ENCODE measurements at regions not wholly inside any gene's neighbourhood (a gene's known extent, or its start where the extent isn't known, plus 50 kb on each side); places are given as distances from the start of the nearest gene placed in this dataset.

DNA sequence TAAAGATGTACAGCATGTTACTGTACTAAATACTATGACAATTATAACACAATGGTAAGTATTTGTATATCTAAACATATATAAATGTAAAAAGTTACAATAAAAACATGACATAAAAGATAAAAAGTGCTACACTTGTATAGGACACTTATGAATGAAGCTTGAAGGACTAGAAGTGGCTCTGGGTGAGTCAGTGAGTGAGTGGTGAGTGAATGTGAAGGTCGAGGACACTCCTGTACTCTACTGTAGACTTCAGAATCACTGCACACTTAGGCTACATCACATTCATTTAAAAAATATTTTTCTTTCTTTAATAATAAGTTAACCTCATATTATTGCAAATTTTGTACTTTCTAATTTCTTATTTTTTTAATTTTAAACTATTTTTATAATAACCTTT lies 1476.7 kb upstream of the CDH8 start:
- 63 to 72% methylated on average over 1 of the region's 1 CpG for WGBS, 2 donors
- no peaks in the 10 kb centered on the region for H3K4me1 ChIP-seq
- intact Hi-C loops (cut with DNase I) = no loop called here
- H3K27me3 ChIP-seq = no peaks in the 10 kb centered on the region
- H3K36me3 ChIP-seq = no peaks in the 10 kb centered on the region
- ATAC-seq (no peak), FAIRE-seq (no peak), DNase-seq (no peak)
- TF ChIP-seq CTCF (IDR thresholded peaks at IDR 0.05) = no peak
- H3K4me3 ChIP-seq = no peak overlapping the region
- H3K9me3 ChIP-seq = no peaks in the 10 kb centered on the region
- no peak overlapping the region for H3K27ac ChIP-seq

- ATAC-seq (no peak), FAIRE-seq (no peak), DNase-seq (no peak)
- H3K9me3 ChIP-seq = no peaks in the 10 kb centered on the region
- no peak for TF ChIP-seq CTCF (IDR thresholded peaks at IDR 0.05)
- WGBS, 2 donors = 72 to 79% methylated on average over 2 of the region's 2 CpGs
- no peak overlapping the region for H3K4me3 ChIP-seq
- no peaks in the 10 kb centered on the region for H3K27me3 ChIP-seq
- intact Hi-C loops (cut with DNase I) = no loop called here
- no peaks in the 10 kb centered on the region for H3K4me1 ChIP-seq
- H3K36me3 ChIP-seq = no peaks in the 10 kb centered on the region
- no peak overlapping the region for H3K27ac ChIP-seq
Observed at GRCh38 chr16:63497408-63497807, 1461.2 kb upstream of the CDH8 start.

GRCh38 chr16:63496282-63496681 lies 1460.0 kb upstream of the CDH8 start:
- Histone ChIP-seq H3K27ac (no peak overlapping the region), H3K4me3 (no peak overlapping the region), H3K4me1 (no peaks in the 10 kb centered on the region), H3K9me3 (no peaks in the 10 kb centered on the region), H3K27me3 (no peaks in the 10 kb centered on the region), H3K36me3 (no peaks in the 10 kb centered on the region)
- ATAC-seq = no peak
- intact Hi-C loops (cut with DNase I) = no loop called here
- FAIRE-seq = no peak
- 11 to 15% methylated on average over 1 of the region's 1 CpG for WGBS, 2 donors
- no peak for DNase-seq
- TF ChIP-seq CTCF (IDR thresholded peaks at IDR 0.05) = no peak

DNA sequence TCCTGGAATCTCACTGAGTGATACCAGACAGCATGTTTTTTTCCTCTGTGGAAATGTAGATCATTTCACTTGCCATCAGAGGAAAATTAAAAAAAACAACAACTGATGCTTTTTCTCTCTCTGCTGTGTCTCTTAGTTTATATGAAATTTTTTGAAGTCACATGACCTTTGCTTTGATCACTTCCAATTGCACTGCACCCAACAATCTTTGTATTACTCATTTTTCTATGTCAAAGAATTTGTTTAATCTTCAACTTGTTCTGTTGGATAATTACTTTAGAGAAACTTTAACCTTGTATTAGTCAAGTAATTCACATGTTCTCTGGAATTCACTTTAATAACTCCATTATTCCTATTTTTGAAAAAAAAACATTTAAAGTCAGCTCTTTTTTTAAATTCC lies 1452.7 kb upstream of the CDH8 start:
- DNase-seq (no peak), FAIRE-seq (no peak), ATAC-seq (no peak)
- H3K27ac ChIP-seq = no peak overlapping the region
- no peaks in the 10 kb centered on the region for H3K4me1 ChIP-seq
- no peaks in the 10 kb centered on the region for H3K27me3 ChIP-seq
- H3K4me3 ChIP-seq = no peak overlapping the region
- TF ChIP-seq CTCF (IDR thresholded peaks at IDR 0.05) = no peak
- intact Hi-C loops (cut with DNase I) = no loop called here
- no peaks in the 10 kb centered on the region for H3K36me3 ChIP-seq
- no peaks in the 10 kb centered on the region for H3K9me3 ChIP-seq

DNA sequence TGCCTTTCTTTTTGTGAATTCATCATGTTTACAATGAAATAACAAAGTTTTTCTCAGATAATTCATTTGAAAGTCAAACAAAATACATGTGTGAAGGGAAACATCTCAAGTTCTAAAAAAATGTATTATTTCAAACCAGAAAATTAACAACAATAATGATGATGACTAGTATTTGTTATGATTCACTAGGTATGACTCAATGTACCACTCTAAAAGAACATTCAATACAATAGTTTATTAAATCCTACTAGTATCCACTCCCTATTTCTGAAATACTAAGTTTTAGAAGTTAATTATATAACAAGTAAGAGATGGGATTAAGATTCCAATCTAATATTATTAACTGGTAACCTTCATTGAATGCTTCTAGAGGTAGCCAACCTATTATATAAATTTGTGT lies 1444.8 kb upstream of the CDH8 start:
- H3K9me3 ChIP-seq = no peaks in the 10 kb centered on the region
- no peak overlapping the region for H3K4me3 ChIP-seq
- H3K36me3 ChIP-seq = no peaks in the 10 kb centered on the region
- FAIRE-seq (no peak), ATAC-seq (no peak), DNase-seq (no peak)
- TF ChIP-seq CTCF (IDR thresholded peaks at IDR 0.05) = no peak
- H3K27me3 ChIP-seq = no peaks in the 10 kb centered on the region
- H3K27ac ChIP-seq = no peak overlapping the region
- no peaks in the 10 kb centered on the region for H3K4me1 ChIP-seq
- intact Hi-C loops (cut with DNase I) = no loop called here

Measured in pancreas (tissue), 10 donors.